ENCODE measurements at regions not wholly inside any gene's neighbourhood (a gene's known extent, or its start where the extent isn't known, plus 50 kb on each side); places are given as distances from the start of the nearest gene placed in this dataset.

GRCh38 chr15:39455471-39455991, 125.3 kb upstream of the THBS1 start:
- TF ChIP-seq EZH2phosphoT487 (IDR thresholded peaks at IDR 0.05; ENCODE audit: insufficient read depth, low read depth), result no peak
- TF ChIP-seq EZH2 (IDR thresholded peaks at IDR 0.05; ENCODE audit: insufficient read depth, poor library complexity, severe bottlenecking), result no peak
